ENCODE measurements at regions not wholly inside any gene's neighbourhood (a gene's known extent, or its start where the extent isn't known, plus 50 kb on each side); places are given as distances from the start of the nearest gene placed in this dataset.
"Not testable (repeated sequence)": the region's sequence is repeated elsewhere in the genome, so short reads cannot be mapped to it uniquely, and the experiment has no call there.

- TF ChIP-seq E2F4 (IDR thresholded peaks at IDR 0.05; ENCODE audit: low read depth, low read length) (no peak), PAX5 (IDR thresholded peaks at IDR 0.05; ENCODE audit: borderline replicate concordance, low read depth, low read length) (no peak), ZBTB11 (CRISPR knock-in tag; IDR thresholded peaks at IDR 0.05) (no peak), SMARCA5 (IDR thresholded peaks at IDR 0.05) (no peak), NBN (IDR thresholded peaks at IDR 0.05) (no peak)
- TF ChIP-seq, protein P1, sequence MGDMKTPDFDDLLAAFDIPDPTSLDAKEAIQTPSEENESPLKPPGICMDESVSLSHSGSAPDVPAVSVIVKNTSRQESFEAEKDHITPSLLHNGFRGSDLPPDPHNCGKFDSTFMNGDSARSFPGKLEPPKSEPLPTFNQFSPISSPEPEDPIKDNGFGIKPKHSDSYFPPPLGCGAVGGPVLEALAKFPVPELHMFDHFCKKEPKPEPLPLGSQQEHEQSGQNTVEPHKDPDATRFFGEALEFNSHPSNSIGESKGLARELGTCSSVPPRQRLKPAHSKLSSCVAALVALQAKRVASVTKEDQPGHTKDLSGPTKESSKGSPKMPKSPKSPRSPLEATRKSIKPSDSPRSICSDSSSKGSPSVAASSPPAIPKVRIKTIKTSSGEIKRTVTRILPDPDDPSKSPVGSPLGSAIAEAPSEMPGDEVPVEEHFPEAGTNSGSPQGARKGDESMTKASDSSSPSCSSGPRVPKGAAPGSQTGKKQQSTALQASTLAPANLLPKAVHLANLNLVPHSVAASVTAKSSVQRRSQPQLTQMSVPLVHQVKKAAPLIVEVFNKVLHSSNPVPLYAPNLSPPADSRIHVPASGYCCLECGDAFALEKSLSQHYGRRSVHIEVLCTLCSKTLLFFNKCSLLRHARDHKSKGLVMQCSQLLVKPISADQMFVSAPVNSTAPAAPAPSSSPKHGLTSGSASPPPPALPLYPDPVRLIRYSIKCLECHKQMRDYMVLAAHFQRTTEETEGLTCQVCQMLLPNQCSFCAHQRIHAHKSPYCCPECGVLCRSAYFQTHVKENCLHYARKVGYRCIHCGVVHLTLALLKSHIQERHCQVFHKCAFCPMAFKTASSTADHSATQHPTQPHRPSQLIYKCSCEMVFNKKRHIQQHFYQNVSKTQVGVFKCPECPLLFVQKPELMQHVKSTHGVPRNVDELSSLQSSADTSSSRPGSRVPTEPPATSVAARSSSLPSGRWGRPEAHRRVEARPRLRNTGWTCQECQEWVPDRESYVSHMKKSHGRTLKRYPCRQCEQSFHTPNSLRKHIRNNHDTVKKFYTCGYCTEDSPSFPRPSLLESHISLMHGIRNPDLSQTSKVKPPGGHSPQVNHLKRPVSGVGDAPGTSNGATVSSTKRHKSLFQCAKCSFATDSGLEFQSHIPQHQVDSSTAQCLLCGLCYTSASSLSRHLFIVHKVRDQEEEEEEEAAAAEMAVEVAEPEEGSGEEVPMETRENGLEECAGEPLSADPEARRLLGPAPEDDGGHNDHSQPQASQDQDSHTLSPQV (IDR thresholded peaks at IDR 0.05): no peak
These were observed 103.0 kb downstream of the ANXA5 start (continued) for GRCh38 chr4:121593760-121594159.

DNA sequence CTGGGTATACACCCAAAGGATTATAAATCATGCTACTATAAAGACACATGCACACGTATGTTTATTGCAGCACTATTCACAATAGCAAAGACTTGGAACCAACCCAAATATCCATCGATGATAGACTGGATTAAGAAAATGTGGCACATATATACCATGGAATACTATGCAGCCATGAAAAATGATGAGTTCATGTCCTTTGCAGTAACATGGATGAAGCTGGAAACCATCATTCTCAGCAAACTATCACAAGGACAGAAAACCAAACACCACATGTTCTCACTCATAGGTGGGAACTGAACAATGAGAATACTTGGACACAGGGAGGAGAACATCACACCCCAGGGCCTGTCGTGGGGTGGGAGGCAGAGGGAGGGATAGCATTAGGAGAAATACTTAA lies 104.5 kb downstream of the ANXA5 start:
- RAD21 ChIA-PET (ENCODE audit: unreplicated experiment): not testable (repeated sequence)

More for the DNA sequence above, 104.5 kb downstream of the ANXA5 start:
- intact Hi-C loops (cut with micrococcal nuclease; ENCODE audit: unreplicated experiment); H3K9ac ChIP-seq (ENCODE audit: control insufficient read depth, insufficient read depth, low read length); DNase-seq (ENCODE audit: low read depth, low spot score); ATAC-seq; H3K36me3 ChIP-seq (ENCODE audit: control insufficient read depth in 2 of 2, insufficient read depth in 2 of 2, low read length in 1 of 2); FAIRE-seq; H2AFZ ChIP-seq (ENCODE audit: control insufficient read depth, low read depth, low read length); H3K4me3 ChIP-seq; H3K9me3 ChIP-seq (replicated peaks; ENCODE audit: control insufficient read depth, insufficient read depth, low read length); H3K4me2 ChIP-seq (ENCODE audit: control insufficient read depth, insufficient read depth); BruUV-seq (replicated peaks); H3K79me2 ChIP-seq (ENCODE audit: control insufficient read depth, insufficient read depth, low read length); H3K4me1 ChIP-seq (ENCODE audit: control insufficient read depth, insufficient read depth, low read length); in situ Hi-C loops (cut with MboI); H3K27ac ChIP-seq (ENCODE audit: control insufficient read depth, insufficient read depth); H3K27me3 ChIP-seq (replicated peaks in 1 of 2; ENCODE audit: control insufficient read depth in 2 of 2, insufficient read depth in 2 of 2, low read length in 1 of 2); H4K20me1 ChIP-seq (ENCODE audit: control insufficient read depth, insufficient read depth); POLR2A ChIA-PET; CTCF ChIA-PET; SMC1A ChIA-PET (ENCODE audit: uncharacterized antibody, unreplicated experiment): not testable (repeated sequence)
- WGBS (ENCODE audit: insufficient coverage, insufficient replicate concordance, low lambda C conversion rate, missing lambda C conversion rate): 31% methylated on average over 3 of the region's 3 CpGs

All from GM12878 (cell line).